ENCODE measurements at regions not wholly inside any gene's neighbourhood (a gene's known extent, or its start where the extent isn't known, plus 50 kb on each side); places are given as distances from the start of the nearest gene placed in this dataset.

GRCh38 chr2:221123396-221123795 is 448.7 kb downstream of the EPHA4 start:
- TF ChIP-seq CTCF (conservative IDR thresholded peaks at IDR 0.05; ENCODE audit: low read length) (no peak), EZH2phosphoT487 (IDR thresholded peaks at IDR 0.05; ENCODE audit: borderline replicate concordance) (no peak)
- H3K36me3 ChIP-seq (ENCODE audit: insufficient read depth, low read length): no peaks in the 10 kb centered on the region
- H4K20me1 ChIP-seq (ENCODE audit: insufficient read depth, low read length, poor library complexity, severe bottlenecking): no peaks in the 10 kb centered on the region
- H3K27me3 ChIP-seq (ENCODE audit: insufficient read depth, low read length, poor library complexity, severe bottlenecking): no peaks in the 10 kb centered on the region
- H3K4me3 ChIP-seq (ENCODE audit: low read length, poor library complexity, severe bottlenecking): no peak overlapping the region
- H3K9me2 ChIP-seq (replicated peaks; ENCODE audit: low read depth, low read length): no peaks in the 10 kb centered on the region
- no peaks in the 10 kb centered on the region for H3K79me2 ChIP-seq (ENCODE audit: insufficient read depth, low read length)
- no peaks in the 10 kb centered on the region for H3K4me1 ChIP-seq (ENCODE audit: insufficient read depth, low read length, poor library complexity, severe bottlenecking)
- no peak overlapping the region for H3K4me2 ChIP-seq (ENCODE audit: low read depth, low read length, poor library complexity, severe bottlenecking)
- H3K9ac ChIP-seq (ENCODE audit: low read depth, low read length, poor library complexity, severe bottlenecking): no peak overlapping the region
- H3K9me3 ChIP-seq (ENCODE audit: insufficient read depth, low read depth, low read length): no peaks in the 10 kb centered on the region; the same call in 1 of the 2 replicates
- no peaks in the 10 kb centered on the region for H3F3A ChIP-seq (ENCODE audit: low read depth)
- no peak overlapping the region for H2AFZ ChIP-seq (ENCODE audit: low read length)

- no peaks in the 10 kb centered on the region for H4K20me1 ChIP-seq (ENCODE audit: insufficient read depth, low read length, poor library complexity, severe bottlenecking)
- H2AFZ ChIP-seq (ENCODE audit: low read length): no peak overlapping the region
Measured at GRCh38 chr2:221124532-221125240, 447.4 kb downstream of the EPHA4 start.

GRCh38 chr2:221125691-221126090 is 446.4 kb downstream of the EPHA4 start:
- Histone ChIP-seq H3K79me2 (ENCODE audit: insufficient read depth, low read length) (no peaks in the 10 kb centered on the region), H3K9ac (ENCODE audit: low read depth, low read length, poor library complexity, severe bottlenecking) (no peak overlapping the region), H3F3A (ENCODE audit: low read depth) (no peaks in the 10 kb centered on the region), H3K4me1 (ENCODE audit: insufficient read depth, low read length, poor library complexity, severe bottlenecking) (no peaks in the 10 kb centered on the region), H2AFZ (ENCODE audit: low read length) (no peak overlapping the region), H3K9me3 (ENCODE audit: insufficient read depth, low read depth, low read length) (no peaks in the 10 kb centered on the region; the same call in 1 of the 2 replicates), H3K9me2 (replicated peaks; ENCODE audit: low read depth, low read length) (no peaks in the 10 kb centered on the region), H3K27me3 (ENCODE audit: insufficient read depth, low read length, poor library complexity, severe bottlenecking) (no peaks in the 10 kb centered on the region), H3K4me2 (ENCODE audit: low read depth, low read length, poor library complexity, severe bottlenecking) (no peak overlapping the region), H3K36me3 (ENCODE audit: insufficient read depth, low read length) (no peaks in the 10 kb centered on the region), H4K20me1 (ENCODE audit: insufficient read depth, low read length, poor library complexity, severe bottlenecking) (no peaks in the 10 kb centered on the region), H3K4me3 (ENCODE audit: low read length, poor library complexity, severe bottlenecking) (no peak overlapping the region)
- no peak for TF ChIP-seq CTCF (conservative IDR thresholded peaks at IDR 0.05; ENCODE audit: low read length)
- no peak for TF ChIP-seq EZH2phosphoT487 (IDR thresholded peaks at IDR 0.05; ENCODE audit: borderline replicate concordance)

More at GRCh38 chr2:221124532-221125240, 447.4 kb downstream of the EPHA4 start:
- no peak overlapping the region for H3K4me3 ChIP-seq (ENCODE audit: low read length, poor library complexity, severe bottlenecking)
- no peak overlapping the region for H3K9ac ChIP-seq (ENCODE audit: low read depth, low read length, poor library complexity, severe bottlenecking)
- H3K9me3 ChIP-seq (ENCODE audit: insufficient read depth, low read depth, low read length): no peaks in the 10 kb centered on the region; the same call in 1 of the 2 replicates
- no peaks in the 10 kb centered on the region for H3K4me1 ChIP-seq (ENCODE audit: insufficient read depth, low read length, poor library complexity, severe bottlenecking)
- H3K79me2 ChIP-seq (ENCODE audit: insufficient read depth, low read length): no peaks in the 10 kb centered on the region
- TF ChIP-seq CTCF (conservative IDR thresholded peaks at IDR 0.05; ENCODE audit: low read length) (no peak), EZH2phosphoT487 (IDR thresholded peaks at IDR 0.05; ENCODE audit: borderline replicate concordance) (no peak)
- no peaks in the 10 kb centered on the region for H3K27me3 ChIP-seq (ENCODE audit: insufficient read depth, low read length, poor library complexity, severe bottlenecking)
- no peaks in the 10 kb centered on the region for H3K36me3 ChIP-seq (ENCODE audit: insufficient read depth, low read length)
- H3F3A ChIP-seq (ENCODE audit: low read depth): no peaks in the 10 kb centered on the region
- H3K9me2 ChIP-seq (replicated peaks; ENCODE audit: low read depth, low read length): no peaks in the 10 kb centered on the region
- no peak overlapping the region for H3K4me2 ChIP-seq (ENCODE audit: low read depth, low read length, poor library complexity, severe bottlenecking)

All from Loucy (cell line).